ENCODE measurements at regions not wholly inside any gene's neighbourhood (a gene's known extent, or its start where the extent isn't known, plus 50 kb on each side); places are given as distances from the start of the nearest gene placed in this dataset.
"Not testable (repeated sequence)": the region's sequence is repeated elsewhere in the genome, so short reads cannot be mapped to it uniquely, and the experiment has no call there.

DNA sequence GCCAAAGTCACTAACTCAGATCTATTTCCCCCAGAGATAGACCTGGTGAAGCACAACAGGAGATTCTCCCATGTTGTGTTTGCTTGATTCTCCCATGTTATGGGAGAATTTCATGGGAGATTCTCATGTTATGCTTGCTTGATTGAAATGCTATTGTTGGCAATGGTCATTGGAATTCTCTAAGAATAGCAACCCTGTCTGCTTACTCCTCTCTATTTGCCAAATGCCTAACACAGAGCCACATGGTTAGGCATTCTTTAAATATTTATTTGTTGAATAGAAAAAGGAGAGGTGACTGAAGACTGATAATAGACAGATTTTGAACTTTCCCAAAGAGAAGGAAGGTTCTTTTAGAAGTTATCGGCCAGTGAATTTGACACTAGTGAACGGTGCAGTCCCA, 111.5 kb upstream of the MPHOSPH6 start:
- no peak for TF ChIP-seq CTCF (IDR thresholded peaks at IDR 0.05; ENCODE audit: extremely low read depth, insufficient read depth, missing control alignments)
- DNase-seq (ENCODE audit: low spot score), result no peak
- in situ Hi-C loops (cut with MboI; ENCODE audit: low pct_unique_long_range_greater_than_20kb, low sequenced_read_pairs, unreplicated experiment), result no loop called here

DNA sequence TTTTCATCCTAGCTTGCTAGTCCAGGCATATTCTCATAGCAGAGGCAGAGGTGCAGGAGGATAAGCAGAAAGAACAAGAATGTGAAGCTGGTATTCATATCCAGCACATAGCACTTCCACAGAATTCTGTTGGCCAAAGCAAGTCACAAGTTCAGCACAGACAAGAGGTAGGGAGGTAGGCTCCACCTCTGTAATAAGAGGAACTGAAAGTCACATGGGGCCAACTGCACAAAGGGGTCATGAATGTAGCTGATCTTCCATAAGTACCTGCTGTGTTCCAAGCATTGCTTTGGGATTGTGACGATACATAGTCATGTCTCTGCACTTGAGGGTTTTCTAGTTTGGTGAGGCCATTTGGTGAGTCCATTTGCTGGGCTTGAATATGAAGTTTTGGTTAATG, 110.8 kb upstream of the MPHOSPH6 start:
- in situ Hi-C loops (cut with MboI; ENCODE audit: low pct_unique_long_range_greater_than_20kb, low sequenced_read_pairs, unreplicated experiment), result no loop called here
- no peak for DNase-seq (ENCODE audit: low spot score)
- no peak for TF ChIP-seq CTCF (IDR thresholded peaks at IDR 0.05; ENCODE audit: extremely low read depth, insufficient read depth, missing control alignments)

DNA sequence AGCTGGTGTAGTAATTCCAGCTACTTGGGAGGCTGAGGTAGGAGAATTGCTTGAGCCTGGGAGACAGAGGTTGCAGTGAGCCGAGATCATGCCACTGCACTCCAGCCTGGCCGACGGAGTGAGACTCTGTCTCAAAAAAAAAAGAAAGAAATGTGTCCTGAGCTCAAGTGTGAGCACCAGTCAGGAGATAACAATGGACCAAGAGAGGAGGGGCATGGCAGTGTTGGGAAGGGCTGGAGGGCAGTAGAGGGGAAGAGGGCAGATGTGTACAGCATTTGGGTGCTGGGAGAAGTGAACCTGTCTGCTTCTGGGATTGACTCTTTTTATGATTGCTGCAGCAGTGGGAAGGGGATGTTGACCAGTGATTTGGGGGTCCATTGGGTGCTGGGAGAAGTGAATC, 105.3 kb upstream of the MPHOSPH6 start:
- in situ Hi-C loops (cut with MboI; ENCODE audit: low pct_unique_long_range_greater_than_20kb, low sequenced_read_pairs, unreplicated experiment), result not testable (repeated sequence)

DNA sequence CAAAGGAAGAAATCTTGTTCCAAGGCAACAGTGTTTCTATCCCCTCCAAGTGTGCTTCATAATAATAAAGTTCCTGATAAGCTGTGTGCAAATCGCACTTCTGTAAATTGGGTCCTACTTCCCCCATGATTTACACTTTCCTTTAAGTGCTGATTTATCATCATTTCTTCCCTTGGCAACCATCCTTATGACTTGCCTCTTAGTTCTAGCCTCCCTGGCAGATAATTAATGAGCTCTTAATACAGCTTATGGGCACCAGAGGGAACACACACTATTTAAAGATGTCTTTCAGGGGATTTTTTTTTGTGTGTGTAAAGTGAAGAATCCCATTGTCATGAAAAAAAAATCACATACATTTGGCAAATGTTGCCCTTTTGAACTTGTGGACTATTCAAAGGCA, 101.6 kb upstream of the MPHOSPH6 start:
- no peak for DNase-seq (ENCODE audit: low spot score)
- TF ChIP-seq CTCF (IDR thresholded peaks at IDR 0.05; ENCODE audit: extremely low read depth, insufficient read depth, missing control alignments), result no peak
- in situ Hi-C loops (cut with MboI; ENCODE audit: low pct_unique_long_range_greater_than_20kb, low sequenced_read_pairs, unreplicated experiment), result loop anchor here (25.0 kb wide), 1 partner anchor 366 kb away; the partner anchor contains the start of gene CDH13

More for the DNA sequence above, 105.3 kb upstream of the MPHOSPH6 start:
- not testable (repeated sequence) for DNase-seq (ENCODE audit: low spot score)

DNA sequence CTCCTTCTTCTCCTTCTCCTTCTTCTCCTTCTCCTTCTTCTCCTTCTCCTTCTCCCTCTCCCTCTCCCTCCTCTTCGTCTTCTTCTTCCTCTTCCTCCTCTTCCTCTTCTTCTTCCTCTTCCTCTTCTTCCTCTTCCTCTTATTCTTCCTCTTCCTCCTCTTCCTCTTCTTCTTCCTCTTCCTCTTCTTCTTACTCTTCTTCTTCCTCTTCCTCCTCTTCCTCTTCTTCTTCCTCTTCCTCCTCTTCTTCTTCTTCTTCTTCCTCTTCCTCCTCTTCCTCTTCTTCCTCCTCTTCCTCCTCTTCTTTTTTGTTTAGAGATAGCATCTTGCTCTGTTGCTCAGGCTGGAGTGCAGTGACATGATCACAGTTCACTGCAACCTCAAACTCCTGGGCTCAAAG, 97.7 kb upstream of the MPHOSPH6 start:
- DNase-seq (ENCODE audit: low spot score), result not testable (repeated sequence)
- in situ Hi-C loops (cut with MboI; ENCODE audit: low pct_unique_long_range_greater_than_20kb, low sequenced_read_pairs, unreplicated experiment), result loop anchor here (25.0 kb wide), 1 partner anchor 370 kb away; the partner anchor contains the start of gene CDH13

GRCh38 chr16:82265809-82266208, 95.8 kb upstream of the MPHOSPH6 start:
- no peak for TF ChIP-seq CTCF (IDR thresholded peaks at IDR 0.05; ENCODE audit: extremely low read depth, insufficient read depth, missing control alignments)
- in situ Hi-C loops (cut with MboI; ENCODE audit: low pct_unique_long_range_greater_than_20kb, low sequenced_read_pairs, unreplicated experiment), result loop anchor here (25.0 kb wide), 1 partner anchor 371 kb away; the partner anchor contains the start of gene CDH13
- DNase-seq (ENCODE audit: low spot score), result no peak

DNA sequence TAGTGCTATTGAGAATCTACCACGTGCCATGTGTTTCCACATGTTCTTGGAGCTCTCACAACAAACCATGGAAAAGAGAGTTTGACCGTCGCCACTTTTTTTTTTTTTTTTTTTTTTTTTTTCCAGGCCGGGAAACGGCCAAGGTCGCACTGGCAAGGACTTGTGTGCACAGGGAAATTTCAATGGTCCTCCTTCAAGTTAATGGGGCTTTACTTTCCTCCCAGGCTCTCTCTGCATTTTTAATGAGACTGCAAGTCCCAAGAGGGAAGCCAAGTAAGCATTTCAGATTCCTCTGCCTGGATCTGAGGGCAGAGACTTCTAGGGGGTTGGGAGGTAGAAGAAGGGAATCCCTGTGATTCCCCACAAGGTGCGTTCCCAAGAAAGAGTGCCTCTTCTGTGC, 94.7 kb upstream of the MPHOSPH6 start:
- in situ Hi-C loops (cut with MboI; ENCODE audit: low pct_unique_long_range_greater_than_20kb, low sequenced_read_pairs, unreplicated experiment), result loop anchor here (25.0 kb wide), 1 partner anchor 373 kb away; the partner anchor contains the start of gene CDH13
- no peak for DNase-seq (ENCODE audit: low spot score)

More for the DNA sequence above, 94.7 kb upstream of the MPHOSPH6 start:
- no peak for TF ChIP-seq CTCF (IDR thresholded peaks at IDR 0.05; ENCODE audit: extremely low read depth, insufficient read depth, missing control alignments)
